Suppressor macrophage (primary cell): ENCODE measurements at regions not wholly inside any gene's neighbourhood (a gene's known extent, or its start where the extent isn't known, plus 50 kb on each side); places are given as distances from the start of the nearest gene placed in this dataset.

ENCODE experiments used
- DNase-seq, 4 experiments: peaks; one replicate each; pipeline ENCODE4 v3.0.0-alpha.2; 2020 to 2022

- DNase-seq: no peak
These were observed 204.1 kb downstream of the GLI2 start for GRCh38 chr2:120939595-120940318.

DNA sequence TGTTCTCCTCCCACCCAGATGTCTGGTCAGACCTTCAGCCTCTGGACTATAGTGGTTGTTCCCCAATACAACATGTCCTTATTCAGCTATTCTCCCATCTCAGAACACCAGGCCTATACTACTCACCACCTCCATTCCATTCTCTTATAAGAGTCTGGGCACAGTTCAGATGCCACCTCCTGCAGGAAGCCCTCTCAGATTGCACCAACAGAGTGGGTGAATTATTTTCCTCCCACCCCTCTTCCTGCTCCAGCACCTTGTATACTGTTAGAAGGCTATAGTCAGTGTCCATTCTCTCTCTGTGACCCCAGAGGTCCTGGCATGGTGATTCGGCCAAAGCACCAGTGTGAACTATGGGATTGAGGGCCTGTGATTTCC lies 204.6 kb downstream of the GLI2 start:
- no peak for DNase-seq

DNA sequence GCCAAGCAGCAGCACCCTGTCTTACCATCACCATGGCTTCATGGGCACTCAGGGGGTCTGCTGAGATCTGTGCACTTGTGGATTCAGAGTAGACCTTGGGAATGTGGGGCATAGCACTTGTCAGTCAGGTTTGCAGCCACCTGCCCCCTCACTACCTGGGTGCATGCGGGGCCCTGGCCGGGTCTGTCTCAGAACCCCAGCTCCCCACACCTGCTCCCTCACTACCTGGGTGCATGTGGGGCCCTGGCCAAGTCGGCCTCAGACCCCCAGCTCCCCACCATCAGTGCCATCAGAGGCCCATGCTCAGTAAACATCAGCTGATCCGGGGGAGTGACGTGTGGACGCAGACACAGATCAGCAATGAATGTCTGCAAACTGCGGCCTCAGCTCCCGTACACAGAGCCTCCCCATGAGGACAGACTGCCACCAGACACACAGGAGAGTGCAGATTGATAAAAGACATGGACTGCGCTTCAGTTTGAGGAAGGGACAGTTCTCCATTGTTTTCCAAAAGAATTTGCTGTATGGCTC lies 205.1 kb downstream of the GLI2 start:
- no peak for DNase-seq

DNA sequence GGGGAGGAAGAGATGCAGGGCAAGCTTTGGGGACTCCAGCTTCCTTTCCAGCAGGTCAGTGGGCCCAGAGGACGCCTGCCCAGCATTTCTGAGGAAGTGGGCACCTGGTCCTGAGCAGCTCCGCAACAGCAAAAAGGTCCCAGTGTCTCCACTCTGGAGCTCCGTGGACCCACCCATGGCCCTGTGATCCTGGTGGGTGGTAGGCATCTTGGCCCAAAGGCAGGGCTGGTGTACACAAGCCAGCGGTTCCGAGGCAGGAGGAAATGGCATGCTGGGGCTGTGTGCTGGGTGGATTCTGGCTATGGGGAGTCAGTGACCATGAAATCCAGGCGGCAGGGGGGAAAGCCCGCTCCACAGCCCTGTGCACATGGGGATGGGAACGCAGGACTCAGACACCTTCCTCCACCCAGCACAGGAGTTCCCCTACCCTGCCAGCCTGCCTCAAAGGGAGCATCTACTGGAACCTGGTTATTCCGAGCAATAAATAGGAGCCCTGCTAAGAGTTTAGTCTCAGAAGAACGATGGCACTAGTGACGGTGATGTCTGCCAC lies 206.0 kb downstream of the GLI2 start:
- no peak for DNase-seq

DNA sequence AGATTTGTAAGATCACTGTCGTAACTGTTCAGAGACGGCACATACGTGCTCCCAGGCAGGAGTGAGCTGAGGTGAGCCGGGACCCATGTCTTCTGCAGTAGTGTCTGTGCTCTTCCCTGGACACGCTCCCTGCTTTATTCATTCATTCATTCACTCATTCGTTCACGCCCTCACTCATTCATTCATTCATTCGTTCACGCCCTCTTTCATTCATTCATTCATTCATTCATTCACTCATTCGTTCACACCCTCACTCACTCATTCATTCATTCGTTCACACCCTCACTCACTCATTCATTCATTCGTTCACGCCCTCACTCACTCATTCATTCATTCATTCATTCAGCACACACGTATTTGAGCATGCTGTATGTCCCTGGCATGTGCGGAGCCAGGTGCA lies 207.0 kb downstream of the GLI2 start:
- no peak for DNase-seq

DNA sequence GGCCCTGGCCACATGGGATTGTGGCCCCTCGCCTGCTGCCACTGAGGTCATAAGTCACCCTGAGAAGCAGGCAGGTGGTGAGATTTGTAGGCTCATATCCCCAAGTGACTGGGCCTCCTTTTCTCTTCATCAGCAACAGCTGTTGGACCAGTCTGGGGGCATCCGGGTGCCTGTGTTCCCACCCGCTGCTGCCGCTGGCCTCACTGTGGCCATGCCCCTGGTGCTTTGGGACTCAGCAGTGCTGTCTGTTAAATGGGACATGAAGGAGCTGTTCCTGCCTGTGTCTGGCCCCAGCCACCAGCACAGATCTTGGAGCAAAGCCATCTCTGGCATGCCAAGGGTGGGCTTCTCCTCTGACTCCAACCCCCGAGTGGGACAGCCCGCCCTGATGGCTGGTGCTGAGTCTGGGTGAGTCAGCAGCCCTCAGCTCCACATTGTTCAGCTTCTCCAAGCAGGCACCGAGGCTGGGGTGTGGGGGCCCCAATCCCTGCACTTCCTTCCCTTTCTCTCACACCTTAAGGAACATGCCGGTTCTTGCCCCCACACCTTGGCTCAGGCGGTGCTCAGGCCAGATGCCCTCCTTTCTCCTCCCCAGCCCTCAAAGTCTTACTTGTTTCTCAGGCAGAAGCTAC lies 207.9 kb downstream of the GLI2 start:
- no peak for DNase-seq

- DNase-seq: no peak
These were observed 208.9 kb downstream of the GLI2 start for GRCh38 chr2:120944575-120944974.

DNA sequence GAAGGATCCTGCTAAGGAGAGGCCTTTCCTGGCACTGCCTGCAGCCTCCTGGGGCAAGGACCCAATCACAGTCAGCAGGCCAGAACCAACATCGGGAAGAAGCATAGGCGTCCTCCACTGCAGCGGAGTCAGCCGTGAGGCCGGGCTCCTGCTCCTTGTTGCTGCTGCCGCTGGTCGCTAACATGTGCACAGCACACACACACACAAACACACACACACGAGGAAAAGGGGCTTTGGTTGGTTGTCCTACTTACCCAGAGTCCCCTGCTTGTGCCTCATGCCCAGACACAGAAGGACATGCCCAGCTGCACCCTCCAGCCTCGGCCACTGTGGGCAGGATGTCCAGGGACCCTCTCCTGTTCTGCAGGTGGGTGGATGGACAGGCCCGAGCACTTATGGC lies 209.4 kb downstream of the GLI2 start:
- no peak for DNase-seq

- DNase-seq: no peak
These were observed 210.3 kb downstream of the GLI2 start for GRCh38 chr2:120945832-120946499.

- no peak for DNase-seq
These were observed 211.7 kb downstream of the GLI2 start for GRCh38 chr2:120947327-120947726.

- no peak for DNase-seq
These were observed 212.5 kb downstream of the GLI2 start for GRCh38 chr2:120947982-120948661.

GRCh38 chr2:120948662-120949011 lies 213.0 kb downstream of the GLI2 start:
- DNase-seq: no peak

DNA sequence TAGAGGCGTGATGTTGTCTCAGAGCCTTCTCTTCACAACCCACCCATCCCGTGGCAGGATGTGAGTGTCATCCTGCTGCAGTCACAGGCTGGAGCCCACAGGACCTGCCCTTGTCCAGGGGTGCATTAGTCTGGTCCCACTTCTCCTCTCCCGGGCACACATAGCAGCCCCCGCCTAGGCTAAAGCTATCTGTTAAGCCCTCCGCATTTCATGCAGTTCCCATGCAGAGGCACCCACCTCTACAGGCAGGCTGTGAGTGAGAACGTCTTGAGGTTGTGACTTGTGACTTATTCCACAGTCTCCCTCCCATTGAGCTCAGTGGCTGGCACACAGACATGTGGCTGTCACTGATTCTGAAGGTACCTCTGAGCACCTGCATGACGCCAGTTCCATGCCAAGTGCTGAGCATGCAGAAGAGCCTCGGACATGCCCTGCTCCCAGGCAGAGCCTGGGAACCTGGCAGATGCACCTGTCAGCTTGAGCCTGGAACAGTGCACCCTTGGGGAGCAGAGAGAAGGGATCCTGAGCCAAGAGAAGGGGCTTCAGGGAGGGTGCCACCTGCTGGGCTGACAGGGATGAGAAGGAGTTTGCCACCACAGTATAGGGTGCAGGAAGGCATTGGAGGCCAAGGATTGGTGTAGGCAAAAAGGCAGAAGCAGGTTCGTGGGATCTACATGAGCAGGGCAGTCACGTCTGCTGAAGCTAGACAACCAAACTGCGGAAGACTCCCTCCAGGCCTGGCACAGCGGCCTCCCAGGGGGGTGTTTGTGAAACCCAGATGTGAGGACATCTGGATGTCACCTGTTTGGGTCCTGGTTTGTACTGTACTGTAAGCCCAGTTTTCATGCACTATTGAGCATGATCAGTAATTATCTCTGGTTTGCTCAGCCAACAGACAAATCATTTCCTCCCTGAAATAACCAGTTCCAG lies 213.6 kb downstream of the GLI2 start:
- peak in 1 of 4 experiments; percentile 3 for DNase-seq

GRCh38 chr2:120949957-120950590 lies 214.4 kb downstream of the GLI2 start:
- no peak for DNase-seq

GRCh38 chr2:120951693-120952092 lies 216.0 kb downstream of the GLI2 start:
- DNase-seq: no peak

- no peak for DNase-seq
These were observed 216.7 kb downstream of the GLI2 start for GRCh38 chr2:120952318-120952717.

GRCh38 chr2:120953066-120953756 lies 217.5 kb downstream of the GLI2 start:
- no peak for DNase-seq

- DNase-seq: no peak
These were observed 218.3 kb downstream of the GLI2 start for GRCh38 chr2:120953843-120954584.

- DNase-seq: no peak
These were observed 219.3 kb downstream of the GLI2 start for GRCh38 chr2:120954939-120955338.

DNA sequence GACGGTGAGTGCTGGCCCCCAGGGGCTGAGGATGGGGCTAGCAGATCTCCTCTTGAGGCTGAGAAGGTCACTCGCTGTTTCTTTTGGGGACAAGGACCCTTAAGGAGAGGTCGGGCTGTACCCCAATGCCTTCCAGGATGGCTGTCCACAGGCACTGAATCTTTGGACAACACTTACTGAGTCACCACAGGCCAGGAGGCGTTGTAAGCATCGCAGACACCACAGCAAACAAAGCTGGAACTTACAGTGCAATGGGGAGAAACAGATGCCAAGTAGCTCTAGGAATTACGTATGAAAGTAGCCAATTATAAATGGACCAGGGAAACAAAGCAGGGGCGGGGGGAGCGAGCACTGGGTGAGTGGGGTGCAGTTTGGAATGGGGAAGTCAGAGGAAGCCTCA lies 219.8 kb downstream of the GLI2 start:
- DNase-seq: no peak
